CD4-positive, alpha-beta T cell (primary cell): ENCODE measurements at regions not wholly inside any gene's neighbourhood (a gene's known extent, or its start where the extent isn't known, plus 50 kb on each side); places are given as distances from the start of the nearest gene placed in this dataset.

Experiments used
- ATAC-seq: fragments of 200-7000 bp; cut with Tn5 transposase; one replicate; pipeline ENCODE4 v1.10.0; 2022; ENCODE audit warnings: mild to moderate bottlenecking; ENCODE audit not compliant: poor library complexity
- CTCF ChIA-PET: fragments of 350-600 bp; sonication (Branson Sonifier 250); formaldehyde crosslinking; loops from one replicate; lab custom pipeline; 2021; ENCODE audit warnings: antibody characterized with exemption, inconsistent platforms; lab: Charles Lee
- POLR2A ChIA-PET: fragments of 350-600 bp; sonication (Branson Sonifier 250); formaldehyde crosslinking; loops from one replicate; lab custom pipeline; 2021; ENCODE audit warnings: antibody characterized with exemption, inconsistent platforms; lab: Charles Lee
- DNase-seq, 14 experiments: peaks; one replicate each; pipeline ENCODE4 v3.0.0-alpha.2; 2013 to 2020; ENCODE audit warnings: mixed read lengths in 2 of 14
- H3K27ac ChIP-seq, 2 donors: one replicate each; pipeline versions ENCODE4 v1.5.1 to v1.7.0; 2013; ENCODE audit warnings: low read length in 2 of 2, low read depth in 1 of 2, mild to moderate bottlenecking in 1 of 2
- H3K27me3 ChIP-seq, 2 experiments: 1 replicate in 1 of 2; 2 replicates in 1 of 2; pipeline versions ENCODE4 v1.6.1 to v1.7.0; 2013; ENCODE audit warnings: low read length in 2 of 2, control low read depth in 1 of 2, mild to moderate bottlenecking in 1 of 2, moderate library complexity in 1 of 2; ENCODE audit not compliant: insufficient read depth in 2 of 2, control insufficient read depth in 1 of 2
- H3K36me3 ChIP-seq: one replicate; pipeline ENCODE4 v1.6.1; 2013; ENCODE audit warnings: low read length, control low read depth; ENCODE audit not compliant: insufficient read depth
- H3K4me1 ChIP-seq: one replicate; pipeline ENCODE4 v1.6.1; 2013; ENCODE audit warnings: low read length, control low read depth; ENCODE audit not compliant: insufficient read depth
- H3K4me3 ChIP-seq: one replicate; pipeline ENCODE4 v1.5.1; 2013; ENCODE audit warnings: mild to moderate bottlenecking, low read length, moderate library complexity
- H3K9me3 ChIP-seq, 2 experiments: 1 replicate in 1 of 2; 2 replicates in 1 of 2; pipeline versions ENCODE4 v1.6.1 to v1.7.0; 2013; ENCODE audit warnings: low read length in 2 of 2, mild to moderate bottlenecking in 2 of 2, control low read depth in 1 of 2, moderate library complexity in 1 of 2; ENCODE audit not compliant: control insufficient read depth in 1 of 2, insufficient read depth in 1 of 2
- H3K27ac Mint-ChIP-seq: one replicate; pipeline ENCODE4 v1.8.0; 2020; ENCODE audit warnings: mixed read lengths
- H3K27me3 Mint-ChIP-seq: one replicate; pipeline ENCODE4 v1.8.0; 2021; ENCODE audit warnings: mixed read lengths
- H3K36me3 Mint-ChIP-seq: one replicate; pipeline ENCODE4 v1.8.0; 2021; ENCODE audit warnings: low read depth, mixed read lengths
- H3K4me1 Mint-ChIP-seq: one replicate; pipeline ENCODE4 v1.8.0; 2021; ENCODE audit warnings: low read depth, mixed read lengths
- H3K4me3 Mint-ChIP-seq: one replicate; pipeline ENCODE4 v1.8.0; 2020; ENCODE audit warnings: mild to moderate bottlenecking, mixed read lengths
- H3K9me3 Mint-ChIP-seq: one replicate; pipeline ENCODE4 v1.8.0; 2020; ENCODE audit warnings: mixed read lengths
- CTCF ChIP-seq: fragments of 200-600 bp; IDR thresholded peaks from one replicate; pipeline ENCODE4 v1.8.0; 2022; ENCODE audit warnings: antibody characterized with exemption, mild to moderate bottlenecking
- intact Hi-C, 2 experiments: fragments of 100-400 bp; cut with DNase I in 1 of 2; cut with micrococcal nuclease in 1 of 2; formaldehyde crosslinking; loops; one replicate each; pipeline versions ENCODE4 v1.15.1 to v1.9.0; 2023 to 2025; cut with DNase I, micrococcal nuclease

DNA sequence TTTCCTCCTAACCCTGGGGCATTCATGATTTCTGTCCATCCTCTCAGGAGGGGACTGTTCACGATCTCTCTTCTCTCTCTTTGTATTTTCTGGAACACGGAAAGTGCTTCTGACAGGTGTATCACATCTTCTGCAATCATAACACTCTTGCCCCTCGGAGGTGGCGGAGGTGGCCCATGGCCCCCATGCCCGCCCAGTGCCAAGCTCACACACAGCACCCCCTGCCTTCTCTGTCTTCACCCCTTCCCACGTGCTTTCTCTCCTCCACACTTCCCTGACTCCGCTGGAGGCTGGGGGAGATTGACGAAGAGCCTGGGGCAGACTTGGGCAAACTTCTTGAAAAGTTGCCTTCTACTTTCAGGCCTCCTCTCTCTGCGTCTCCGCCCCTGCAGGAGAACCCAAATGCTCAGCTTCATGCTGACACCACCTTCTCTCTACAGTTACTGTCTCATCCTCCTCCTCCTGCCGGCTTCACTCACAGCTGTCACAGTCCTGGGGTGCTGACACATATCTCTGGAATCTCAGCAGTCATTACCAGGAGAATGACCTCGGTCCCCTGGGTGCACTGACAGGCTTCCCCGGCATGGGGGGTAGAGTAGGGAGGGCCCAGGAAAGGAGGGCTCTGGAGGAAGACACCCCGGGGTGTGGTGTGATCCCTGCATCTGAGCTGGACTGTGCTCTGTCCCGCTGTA, 127.1 kb downstream of the ENGASE start:
- no peak overlapping the region for H3K27ac ChIP-seq
- Mint-ChIP-seq H3K4me1 (no peaks in the 10 kb centered on the region), H3K4me3 (no peak overlapping the region), H3K27ac (no peak overlapping the region), H3K36me3 (no peaks in the 10 kb centered on the region), H3K27me3 (peaks cover 32% of the 10 kb centered on the region), H3K9me3 (no peaks in the 10 kb centered on the region)
- POLR2A ChIA-PET, result no interaction called here
- H3K4me1 ChIP-seq, result no peaks in the 10 kb centered on the region
- CTCF ChIA-PET, result no interaction called here
- H3K4me3 ChIP-seq, result no peak overlapping the region
- ATAC-seq, result no peak
- intact Hi-C loops, result no loop called here
- peaks cover 7 to 9% of the 10 kb centered on the region in 2 experiments for H3K27me3 ChIP-seq
- no peaks in the 10 kb centered on the region for H3K9me3 ChIP-seq
- H3K36me3 ChIP-seq, result no peaks in the 10 kb centered on the region
- no peak for TF ChIP-seq CTCF
- no peak for DNase-seq

DNA sequence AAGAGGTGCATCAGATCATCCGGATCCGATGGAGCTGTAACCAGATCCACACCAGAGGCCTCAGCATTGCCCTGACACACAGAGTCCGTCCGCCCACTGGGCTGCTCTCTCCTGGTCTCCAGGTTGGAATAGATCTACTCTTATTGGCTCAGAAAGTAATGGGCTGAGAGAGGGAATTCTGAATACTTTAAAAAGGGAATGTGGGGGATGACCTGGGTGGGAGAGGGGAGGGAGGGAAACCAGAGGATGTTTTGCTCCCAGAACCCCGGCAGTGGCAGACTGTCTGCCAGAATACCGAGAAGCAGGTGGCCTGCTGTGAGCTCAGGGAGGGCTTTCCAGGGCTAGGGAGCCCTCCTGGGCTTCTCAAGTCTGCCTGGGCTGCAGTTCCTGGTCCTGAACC, 126.5 kb downstream of the ENGASE start:
- Histone ChIP-seq H3K9me3 (no peaks in the 10 kb centered on the region), H3K27ac (no peak overlapping the region), H3K4me1 (no peaks in the 10 kb centered on the region), H3K4me3 (no peak overlapping the region), H3K36me3 (no peaks in the 10 kb centered on the region), H3K27me3 (peaks cover 7 to 9% of the 10 kb centered on the region in 2 experiments)
- peaks cover 35% of the 10 kb centered on the region for H3K27me3 Mint-ChIP-seq
- H3K9me3 Mint-ChIP-seq, result no peaks in the 10 kb centered on the region
- H3K4me1 Mint-ChIP-seq, result no peaks in the 10 kb centered on the region
- no peak overlapping the region for H3K27ac Mint-ChIP-seq
- DNase-seq (no peak), ATAC-seq (no peak)
- H3K4me3 Mint-ChIP-seq, result no peak overlapping the region
- intact Hi-C loops, result no loop called here
- TF ChIP-seq CTCF, result no peak
- ChIA-PET CTCF (no interaction called here), POLR2A (no interaction called here)
- no peaks in the 10 kb centered on the region for H3K36me3 Mint-ChIP-seq

GRCh38 chr17:79196913-79197312, 122.3 kb downstream of the ENGASE start:
- ATAC-seq (no peak), DNase-seq (no peak)
- H3K4me3 ChIP-seq, result no peak overlapping the region
- Mint-ChIP-seq H3K4me3 (no peak overlapping the region), H3K9me3 (no peaks in the 10 kb centered on the region), H3K27ac (no peak overlapping the region), H3K4me1 (no peaks in the 10 kb centered on the region), H3K27me3 (peaks cover 55% of the 10 kb centered on the region), H3K36me3 (no peaks in the 10 kb centered on the region)
- CTCF ChIA-PET, result no interaction called here
- no peak overlapping the region for H3K27ac ChIP-seq
- H3K4me1 ChIP-seq, result no peaks in the 10 kb centered on the region
- POLR2A ChIA-PET, result no interaction called here
- H3K36me3 ChIP-seq, result no peaks in the 10 kb centered on the region
- TF ChIP-seq CTCF, result no peak
- H3K27me3 ChIP-seq, result peaks cover 14 to 20% of the 10 kb centered on the region in 2 experiments
- peaks cover 0 to 12% of the 10 kb centered on the region in 2 experiments for H3K9me3 ChIP-seq
- intact Hi-C loops, result loop anchor here in 1 of 2 experiments (1.0 kb wide), 1 partner anchor 24 kb away; no protein-coding TSS in a partner anchor
